Panc1 (cell line): ENCODE measurements at regions not wholly inside any gene's neighbourhood (a gene's known extent, or its start where the extent isn't known, plus 50 kb on each side); places are given as distances from the start of the nearest gene placed in this dataset.

Experiments
- ATAC-seq: fragments of 200-7000 bp; cut with Tn5 transposase; 2 replicates; pipeline ENCODE4 v1.9.1; 2020; ENCODE audit warnings: mild to moderate bottlenecking, moderate library complexity
- BruUV-seq: library from RNA; stranded (reverse); fragments of 400-500 nt; replicated peaks from 2 replicates; lab custom pipeline; 2021; lab: Mats Ljungman, UMichigan
- CTCF ChIA-PET: fragments of 300-600 bp; sonication (Branson Sonifier 250); formaldehyde crosslinking; loops from one replicate; lab custom pipeline; 2022; ENCODE audit warnings: antibody characterized with exemption; lab: Charles Lee
- POLR2A ChIA-PET: fragments of 300-600 bp; sonication (Branson Sonifier 250); formaldehyde crosslinking; loops from one replicate; lab custom pipeline; 2022; ENCODE audit warnings: antibody characterized with exemption; lab: Charles Lee
- DNase-seq: peaks from one replicate; pipeline ENCODE4 v3.0.0-alpha.2; 2010; ENCODE audit warnings: low read depth, low spot score
- H3K27ac ChIP-seq: 2 replicates; pipeline ENCODE4 v1.5.1; 2011; ENCODE audit warnings: mild to moderate bottlenecking, low read length, inconsistent platforms
- H3K27me3 ChIP-seq: fragments of 200-500 bp; sonication (Bioruptor generic); 2 replicates; pipeline ENCODE4 v1.6.0; 2014; ENCODE audit warnings: low read length, inconsistent platforms; ENCODE audit not compliant: control insufficient read depth, insufficient read depth
- H3K36me3 ChIP-seq: fragments of 200-500 bp; sonication (Bioruptor generic); 2 replicates; pipeline ENCODE4 v1.5.1; 2014; ENCODE audit warnings: inconsistent platforms, mild to moderate bottlenecking, low read length, moderate library complexity; ENCODE audit not compliant: control insufficient read depth, insufficient read depth
- H3K4me1 ChIP-seq: 2 replicates; pipeline ENCODE4 v1.5.1; 2011; ENCODE audit warnings: inconsistent platforms, mild to moderate bottlenecking, low read length, moderate library complexity; ENCODE audit not compliant: control insufficient read depth, insufficient read depth
- H3K4me3 ChIP-seq, 2 experiments: 2 replicates each; pipeline ENCODE4 v1.5.1; 2011 to 2012; ENCODE audit warnings: low read depth in 2 of 2, low read length in 2 of 2, mild to moderate bottlenecking in 2 of 2, inconsistent platforms in 1 of 2, moderate library complexity in 1 of 2
- H3K9me3 ChIP-seq: fragments of 200-500 bp; sonication (Bioruptor generic); 2 replicates; pipeline ENCODE4 v1.5.1; 2014; ENCODE audit warnings: low read depth, mild to moderate bottlenecking, inconsistent platforms, low read length, moderate library complexity; ENCODE audit not compliant: control insufficient read depth, insufficient read depth
- POLR2AphosphoS5 ChIP-seq: IDR thresholded peaks from 2 replicates; pipeline ENCODE4 v1.6.1; 2012; ENCODE audit warnings: mild to moderate bottlenecking, low read depth, low read length, moderate library complexity
- SIN3A ChIP-seq: IDR thresholded peaks from 2 replicates; pipeline ENCODE4 v1.6.1; 2012; ENCODE audit warnings: low read depth, mild to moderate bottlenecking, low read length, moderate library complexity, borderline replicate concordance; ENCODE audit not compliant: insufficient read depth
- TCF7L2 ChIP-seq: IDR thresholded peaks from 2 replicates; pipeline ENCODE4 v1.6.1; 2011; ENCODE audit warnings: mild to moderate bottlenecking, low read depth, low read length, inconsistent platforms
- in situ Hi-C: cut with HindIII; loops from 2 replicates; pipeline ENCODE4 v1.10.0; 2016; ENCODE audit warnings: low sequenced_read_pairs, low pct_unique_long_range_greater_than_20kb
- intact Hi-C: fragments of 100-400 bp; cut with micrococcal nuclease; formaldehyde crosslinking; loops from one replicate; pipeline ENCODE4 v1.10.0; 2022; ENCODE audit not compliant: unreplicated experiment
- TF ChIP-seq, protein P1 (sequence below), 2 experiments: IDR thresholded peaks; 2 replicates each; pipeline ENCODE4 v1.6.1; 2011 to 2012; ENCODE audit warnings: low read depth in 2 of 2, control low read depth in 1 of 2, low read length in 1 of 2, mild to moderate bottlenecking in 1 of 2, moderate library complexity in 1 of 2; ENCODE audit not compliant: insufficient read depth in 1 of 2
- TF ChIP-seq, protein P2 (sequence below): fragments of 450-650 bp; IDR thresholded peaks from 2 replicates; pipeline ENCODE4 v1.5.1; 2017; ENCODE audit warnings: mild to moderate bottlenecking

DNA sequence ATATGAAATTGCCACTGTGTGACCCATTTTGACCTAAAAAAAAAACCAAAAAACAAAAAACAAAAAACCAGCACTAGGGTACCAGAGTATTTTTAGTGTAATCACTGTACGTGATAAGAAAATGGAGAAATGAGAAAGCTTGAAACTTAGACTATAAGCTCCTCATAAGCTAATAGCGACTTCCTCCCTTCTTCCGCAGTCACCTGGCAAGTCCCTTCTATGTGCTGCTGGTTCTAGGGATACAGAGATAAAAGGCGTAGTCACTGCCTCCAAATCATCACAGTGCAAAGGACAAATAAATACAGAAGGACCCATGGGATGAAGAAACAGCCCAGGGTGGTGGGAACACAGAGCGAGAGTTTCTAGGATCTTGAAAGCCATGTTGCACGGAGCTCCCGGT lies 190.3 kb downstream of the TM9SF2 start:
- Histone ChIP-seq H3K27ac (no peak overlapping the region), H3K36me3 (no peaks in the 10 kb centered on the region), H3K4me1 (no peaks in the 10 kb centered on the region; the same call in 1 of the 2 replicates), H3K9me3 (no peaks in the 10 kb centered on the region), H3K4me3 (no peak overlapping the region), H3K27me3 (no peaks in the 10 kb centered on the region)
- no peak for TF ChIP-seq SIN3A
- TF ChIP-seq, protein P1, sequence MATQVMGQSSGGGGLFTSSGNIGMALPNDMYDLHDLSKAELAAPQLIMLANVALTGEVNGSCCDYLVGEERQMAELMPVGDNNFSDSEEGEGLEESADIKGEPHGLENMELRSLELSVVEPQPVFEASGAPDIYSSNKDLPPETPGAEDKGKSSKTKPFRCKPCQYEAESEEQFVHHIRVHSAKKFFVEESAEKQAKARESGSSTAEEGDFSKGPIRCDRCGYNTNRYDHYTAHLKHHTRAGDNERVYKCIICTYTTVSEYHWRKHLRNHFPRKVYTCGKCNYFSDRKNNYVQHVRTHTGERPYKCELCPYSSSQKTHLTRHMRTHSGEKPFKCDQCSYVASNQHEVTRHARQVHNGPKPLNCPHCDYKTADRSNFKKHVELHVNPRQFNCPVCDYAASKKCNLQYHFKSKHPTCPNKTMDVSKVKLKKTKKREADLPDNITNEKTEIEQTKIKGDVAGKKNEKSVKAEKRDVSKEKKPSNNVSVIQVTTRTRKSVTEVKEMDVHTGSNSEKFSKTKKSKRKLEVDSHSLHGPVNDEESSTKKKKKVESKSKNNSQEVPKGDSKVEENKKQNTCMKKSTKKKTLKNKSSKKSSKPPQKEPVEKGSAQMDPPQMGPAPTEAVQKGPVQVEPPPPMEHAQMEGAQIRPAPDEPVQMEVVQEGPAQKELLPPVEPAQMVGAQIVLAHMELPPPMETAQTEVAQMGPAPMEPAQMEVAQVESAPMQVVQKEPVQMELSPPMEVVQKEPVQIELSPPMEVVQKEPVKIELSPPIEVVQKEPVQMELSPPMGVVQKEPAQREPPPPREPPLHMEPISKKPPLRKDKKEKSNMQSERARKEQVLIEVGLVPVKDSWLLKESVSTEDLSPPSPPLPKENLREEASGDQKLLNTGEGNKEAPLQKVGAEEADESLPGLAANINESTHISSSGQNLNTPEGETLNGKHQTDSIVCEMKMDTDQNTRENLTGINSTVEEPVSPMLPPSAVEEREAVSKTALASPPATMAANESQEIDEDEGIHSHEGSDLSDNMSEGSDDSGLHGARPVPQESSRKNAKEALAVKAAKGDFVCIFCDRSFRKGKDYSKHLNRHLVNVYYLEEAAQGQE (IDR thresholded peaks at IDR 0.05; ENCODE audit: insufficient read depth in 1 of 2, low read depth in 2 of 2, low read length in 1 of 2) = no peak
- TF ChIP-seq TCF7L2 = no peak
- TF ChIP-seq, protein P2, sequence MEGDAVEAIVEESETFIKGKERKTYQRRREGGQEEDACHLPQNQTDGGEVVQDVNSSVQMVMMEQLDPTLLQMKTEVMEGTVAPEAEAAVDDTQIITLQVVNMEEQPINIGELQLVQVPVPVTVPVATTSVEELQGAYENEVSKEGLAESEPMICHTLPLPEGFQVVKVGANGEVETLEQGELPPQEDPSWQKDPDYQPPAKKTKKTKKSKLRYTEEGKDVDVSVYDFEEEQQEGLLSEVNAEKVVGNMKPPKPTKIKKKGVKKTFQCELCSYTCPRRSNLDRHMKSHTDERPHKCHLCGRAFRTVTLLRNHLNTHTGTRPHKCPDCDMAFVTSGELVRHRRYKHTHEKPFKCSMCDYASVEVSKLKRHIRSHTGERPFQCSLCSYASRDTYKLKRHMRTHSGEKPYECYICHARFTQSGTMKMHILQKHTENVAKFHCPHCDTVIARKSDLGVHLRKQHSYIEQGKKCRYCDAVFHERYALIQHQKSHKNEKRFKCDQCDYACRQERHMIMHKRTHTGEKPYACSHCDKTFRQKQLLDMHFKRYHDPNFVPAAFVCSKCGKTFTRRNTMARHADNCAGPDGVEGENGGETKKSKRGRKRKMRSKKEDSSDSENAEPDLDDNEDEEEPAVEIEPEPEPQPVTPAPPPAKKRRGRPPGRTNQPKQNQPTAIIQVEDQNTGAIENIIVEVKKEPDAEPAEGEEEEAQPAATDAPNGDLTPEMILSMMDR = no peak
- TF ChIP-seq POLR2AphosphoS5 = no peak
- BruUV-seq = no TSS peak
- DNase-seq (no peak), ATAC-seq (no peak)
- POLR2A ChIA-PET = no interaction called here
- in situ Hi-C loops = no loop called here
- CTCF ChIA-PET = no interaction called here
- intact Hi-C loops = no loop called here

DNA sequence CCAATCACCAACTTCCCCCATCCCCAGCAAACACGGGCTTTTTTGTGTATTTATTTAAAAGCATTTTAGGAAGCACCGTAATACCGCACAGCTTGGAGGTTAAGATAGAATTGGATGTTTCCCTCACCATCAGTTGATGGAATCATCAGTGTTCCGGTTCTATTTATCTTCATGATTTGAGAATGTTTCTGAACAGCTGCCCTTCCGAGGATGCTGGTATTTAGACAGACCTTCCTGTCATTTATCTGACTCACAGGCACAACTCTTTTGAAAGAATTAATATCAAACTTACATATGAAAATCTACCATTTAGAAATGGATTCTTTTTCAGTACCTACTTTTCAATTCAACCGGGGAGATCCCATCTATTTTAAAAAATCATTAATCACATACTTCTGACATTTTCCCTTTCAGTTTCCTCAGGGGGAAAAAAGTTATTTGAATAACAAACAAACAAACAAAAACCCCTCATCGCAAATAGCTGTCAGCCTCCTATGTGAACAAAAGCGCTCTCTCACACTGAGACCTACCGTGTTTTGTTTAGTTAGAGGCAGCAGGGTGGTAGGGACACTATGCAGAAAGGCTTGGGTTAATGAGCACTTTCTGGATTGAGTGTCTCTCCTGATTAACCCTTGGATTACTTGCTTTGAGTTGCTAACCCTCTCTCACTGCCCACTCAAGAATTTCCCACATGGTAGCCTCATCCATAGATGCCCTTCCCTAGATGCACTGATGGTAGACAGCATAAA lies 189.3 kb downstream of the TM9SF2 start:
- TF ChIP-seq, protein P2 = no peak
- no peak for TF ChIP-seq POLR2AphosphoS5
- no peak for TF ChIP-seq TCF7L2
- TF ChIP-seq SIN3A = no peak
- TF ChIP-seq, protein P1 (IDR thresholded peaks at IDR 0.05; ENCODE audit: insufficient read depth in 1 of 2, low read depth in 2 of 2, low read length in 1 of 2) = no peak
- ChIA-PET CTCF (no interaction called here), POLR2A (interaction anchor here (0.5 kb wide), 1 partner anchor 49 kb away, joined by 4 read pairs; no protein-coding TSS in a partner anchor)
- no peak for ATAC-seq
- no peaks in the 10 kb centered on the region for H3K27me3 ChIP-seq
- H3K36me3 ChIP-seq = no peaks in the 10 kb centered on the region
- intact Hi-C loops = no loop called here
- BruUV-seq = no TSS peak
- DNase-seq = no peak
- in situ Hi-C loops = no loop called here
- no peak overlapping the region for H3K4me3 ChIP-seq
- H3K4me1 ChIP-seq = no peaks in the 10 kb centered on the region; the same call in 1 of the 2 replicates
- H3K9me3 ChIP-seq = no peaks in the 10 kb centered on the region
- H3K27ac ChIP-seq = no peak overlapping the region
